ENCODE measurements at regions not wholly inside any gene's neighbourhood (a gene's known extent, or its start where the extent isn't known, plus 50 kb on each side); places are given as distances from the start of the nearest gene placed in this dataset.

- no peak for TF ChIP-seq NFYB (IDR thresholded peaks at IDR 0.05; ENCODE audit: insufficient read depth, low read depth, low read length)
These were observed 480.2 kb upstream of the CCDC196 start (continued) for GRCh38 chr14:66005900-66006434.

GRCh38 chr14:66008631-66009030 is 477.5 kb upstream of the CCDC196 start:
- no peak for ATAC-seq
- no peak overlapping the region for H3K9ac ChIP-seq (ENCODE audit: control insufficient read depth, insufficient read depth, low read length)
- RAD21 ChIA-PET (ENCODE audit: unreplicated experiment) = no interaction called here
- no peak overlapping the region for H3K4me3 ChIP-seq
- no peak overlapping the region for H3K4me2 ChIP-seq (ENCODE audit: control insufficient read depth, insufficient read depth)
- no peaks in the 10 kb centered on the region for H3K79me2 ChIP-seq (ENCODE audit: control insufficient read depth, insufficient read depth, low read length)
- no peaks in the 10 kb centered on the region for H4K20me1 ChIP-seq (ENCODE audit: control insufficient read depth, insufficient read depth)
- CTCF ChIA-PET = interaction anchor here (1.4 to 1.9 kb wide), 4 partner anchors 9 to 49 kb away, joined by 3 to 6 read pairs (median 4); no protein-coding TSS in a partner anchor
- SMC1A ChIA-PET (ENCODE audit: uncharacterized antibody, unreplicated experiment) = no interaction called here
- WGBS (ENCODE audit: insufficient coverage, insufficient replicate concordance, low lambda C conversion rate, missing lambda C conversion rate) = 0% methylated on average over 2 of the region's 2 CpGs
- POLR2A ChIA-PET = no interaction called here
- H3K4me1 ChIP-seq (ENCODE audit: control insufficient read depth, insufficient read depth, low read length) = no peaks in the 10 kb centered on the region
- H3K9me3 ChIP-seq (replicated peaks; ENCODE audit: control insufficient read depth, insufficient read depth, low read length) = no peaks in the 10 kb centered on the region
- H3K27me3 ChIP-seq (replicated peaks in 1 of 2; ENCODE audit: control insufficient read depth in 2 of 2, insufficient read depth in 2 of 2, low read length in 1 of 2) = no peaks in the 10 kb centered on the region; a peak in 2 of 4 replicates
- in situ Hi-C loops (cut with MboI) (no loop called here), intact Hi-C loops (cut with micrococcal nuclease; ENCODE audit: unreplicated experiment) (no loop called here)
- TF ChIP-seq NBN (IDR thresholded peaks at IDR 0.05) (no peak), NFYB (IDR thresholded peaks at IDR 0.05; ENCODE audit: insufficient read depth, low read depth, low read length) (no peak), ASH2L (IDR thresholded peaks at IDR 0.05; ENCODE audit: borderline replicate concordance, low read depth) (no peak), GABPA (IDR thresholded peaks at IDR 0.05; ENCODE audit: low read depth) (no peak), ATF2 (IDR thresholded peaks at IDR 0.05; ENCODE audit: low read length) (no peak), POU2F2 (IDR thresholded peaks at IDR 0.05; ENCODE audit: borderline replicate concordance, low read depth, low read length) (no peak), SMAD1 (IDR thresholded peaks at IDR 0.05; ENCODE audit: low read depth, partially characterized antibody) (no peak), MLLT1 (IDR thresholded peaks at IDR 0.05) (no peak)
- H3K36me3 ChIP-seq (ENCODE audit: control insufficient read depth in 2 of 2, insufficient read depth in 2 of 2, low read length in 1 of 2) = no peaks in the 10 kb centered on the region
- FAIRE-seq = no peak
- H2AFZ ChIP-seq (ENCODE audit: control insufficient read depth, low read depth, low read length) = no peak overlapping the region
- DNase-seq (ENCODE audit: low read depth, low spot score) = no peak
- no TSS peak for BruUV-seq (replicated peaks)
- H3K27ac ChIP-seq (ENCODE audit: control insufficient read depth, insufficient read depth) = no peak overlapping the region

Data from GM12878 (cell line).